Tibial nerve (tissue), 4 donors: ENCODE measurements at regions not wholly inside any gene's neighbourhood (a gene's known extent, or its start where the extent isn't known, plus 50 kb on each side); places are given as distances from the start of the nearest gene placed in this dataset.

ENCODE experiments used
- DNase-seq, 2 donors: peaks; one replicate each; pipeline ENCODE4 v3.0.0-alpha.2; 2019; ENCODE audit warnings: low spot score in 2 of 2
- H3K27ac ChIP-seq, 4 donors: fragments of 200-600 bp; sonication (generic) in 3 of 4; one replicate each; pipeline ENCODE4 v1.5.1; 2017 to 2019; ENCODE audit warnings: mild to moderate bottlenecking in 1 of 4
- H3K27me3 ChIP-seq, 2 donors: fragments of 200-600 bp; sonication (generic) in 1 of 2; one replicate each; pipeline versions ENCODE4 v1.5.1 to v1.6.0; 2017 to 2019
- H3K36me3 ChIP-seq, 3 donors: fragments of 200-600 bp; sonication (generic); one replicate each; pipeline ENCODE4 v1.5.1; 2018 to 2019
- H3K4me1 ChIP-seq, 4 donors: fragments of 200-600 bp; sonication (generic) in 3 of 4; one replicate each; pipeline ENCODE4 v1.5.1; 2017 to 2019
- H3K4me3 ChIP-seq, 4 donors: fragments of 200-600 bp; sonication (generic) in 3 of 4; one replicate each; pipeline ENCODE4 v1.5.1; 2017 to 2019; ENCODE audit warnings: mild to moderate bottlenecking in 1 of 4, moderate library complexity in 1 of 4
- H3K9me3 ChIP-seq, 4 donors: fragments of 200-600 bp; sonication (generic) in 3 of 4; one replicate each; pipeline ENCODE4 v1.5.1; 2017 to 2019
- EP300 ChIP-seq, 2 donors: sonication (generic); formaldehyde crosslinking; IDR thresholded peaks; one replicate each; pipeline ENCODE4 v1.6.1; 2017; ENCODE audit warnings: antibody characterized with exemption in 2 of 2, mild to moderate bottlenecking in 1 of 2
- POLR2A ChIP-seq, 2 donors: fragments of 450-650 bp; IDR thresholded peaks; one replicate each; pipeline ENCODE4 v1.6.1; 2017; ENCODE audit warnings: antibody characterized with exemption in 2 of 2, mild to moderate bottlenecking in 2 of 2, moderate library complexity in 2 of 2
- WGBS, 2 donors: methylation state at CpG; one replicate each; pipeline ENCODE4 v1.1.5; 2018; 5-methylcytosine and 5-hydroxymethylcytosine counted together
- TF ChIP-seq, protein P1 (sequence below), 5 experiments: fragments of 200-600 bp in 3 of 5; fragments of 450-650 bp in 2 of 5; sonication (generic) in 3 of 5; IDR thresholded peaks; one replicate each; pipeline ENCODE4 v1.5.1; 2016 to 2019; ENCODE audit warnings: antibody characterized with exemption in 5 of 5, mild to moderate bottlenecking in 3 of 5, moderate library complexity in 2 of 5

DNA sequence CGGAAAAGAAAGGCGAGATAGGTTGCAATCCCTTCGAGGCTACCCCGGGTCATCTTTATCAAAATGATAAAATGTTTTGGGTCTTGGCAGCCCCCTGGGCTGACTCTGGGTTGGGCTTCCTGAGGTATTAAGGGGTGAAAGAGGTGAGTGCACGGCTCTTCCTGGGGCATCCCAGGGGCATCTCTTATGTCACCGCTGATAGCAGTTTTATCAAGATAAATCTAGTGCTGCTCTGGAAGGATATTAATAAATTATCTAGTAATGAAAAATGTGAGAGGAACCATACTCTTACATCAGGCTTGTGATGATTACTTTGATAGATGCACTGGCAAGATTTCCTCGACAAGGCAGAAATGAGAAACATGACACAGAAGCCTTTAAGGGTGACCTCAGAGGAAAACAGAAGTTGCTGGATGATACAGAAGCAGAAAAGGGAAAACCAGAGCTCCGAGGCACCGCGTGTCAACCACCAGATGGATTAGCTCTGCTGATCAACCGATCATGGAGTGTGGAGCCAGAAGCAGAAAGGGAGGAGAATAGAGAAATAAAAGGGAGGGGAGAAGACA lies 491.3 kb downstream of the TMEM114 start:
- H3K27ac ChIP-seq, result no peak overlapping the region
- WGBS, 2 donors, result 75 to 76% methylated on average over 11 of the region's 11 CpGs

DNA sequence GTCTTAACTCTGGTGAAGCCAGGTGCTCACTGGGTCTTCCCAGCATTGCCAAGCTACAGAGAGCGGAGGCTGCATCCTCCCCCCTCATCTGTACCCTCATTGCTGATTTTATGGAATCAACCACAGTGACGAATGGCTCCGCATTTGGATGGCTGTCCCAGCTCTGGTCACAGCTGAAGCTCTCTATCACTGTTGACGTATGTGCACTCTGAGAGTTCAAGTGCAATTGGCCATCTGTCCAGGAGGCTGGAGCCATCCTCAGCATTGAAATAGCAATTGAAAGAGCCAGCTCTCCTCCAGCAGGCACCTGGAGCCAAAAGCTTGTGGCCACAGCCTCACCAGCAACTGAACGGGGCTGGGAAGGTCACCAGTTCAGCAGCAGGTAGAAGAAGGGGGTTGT lies 494.1 kb downstream of the TMEM114 start:
- no peak overlapping the region for H3K4me3 ChIP-seq
- TF ChIP-seq POLR2A (IDR thresholded peaks at IDR 0.05) (no peak), EP300 (IDR thresholded peaks at IDR 0.05) (no peak)
- TF ChIP-seq, protein P1, sequence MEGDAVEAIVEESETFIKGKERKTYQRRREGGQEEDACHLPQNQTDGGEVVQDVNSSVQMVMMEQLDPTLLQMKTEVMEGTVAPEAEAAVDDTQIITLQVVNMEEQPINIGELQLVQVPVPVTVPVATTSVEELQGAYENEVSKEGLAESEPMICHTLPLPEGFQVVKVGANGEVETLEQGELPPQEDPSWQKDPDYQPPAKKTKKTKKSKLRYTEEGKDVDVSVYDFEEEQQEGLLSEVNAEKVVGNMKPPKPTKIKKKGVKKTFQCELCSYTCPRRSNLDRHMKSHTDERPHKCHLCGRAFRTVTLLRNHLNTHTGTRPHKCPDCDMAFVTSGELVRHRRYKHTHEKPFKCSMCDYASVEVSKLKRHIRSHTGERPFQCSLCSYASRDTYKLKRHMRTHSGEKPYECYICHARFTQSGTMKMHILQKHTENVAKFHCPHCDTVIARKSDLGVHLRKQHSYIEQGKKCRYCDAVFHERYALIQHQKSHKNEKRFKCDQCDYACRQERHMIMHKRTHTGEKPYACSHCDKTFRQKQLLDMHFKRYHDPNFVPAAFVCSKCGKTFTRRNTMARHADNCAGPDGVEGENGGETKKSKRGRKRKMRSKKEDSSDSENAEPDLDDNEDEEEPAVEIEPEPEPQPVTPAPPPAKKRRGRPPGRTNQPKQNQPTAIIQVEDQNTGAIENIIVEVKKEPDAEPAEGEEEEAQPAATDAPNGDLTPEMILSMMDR (IDR thresholded peaks at IDR 0.05), result no peak
- 79 to 86% methylated on average over 5 of the region's 5 CpGs for WGBS, 2 donors
- no peak overlapping the region for H3K27ac ChIP-seq
- H3K9me3 ChIP-seq, result peaks cover 0 to 3% (median 0%) of the 10 kb centered on the region in 4 donors
- H3K36me3 ChIP-seq, result no peaks in the 10 kb centered on the region
- no peaks in the 10 kb centered on the region for H3K4me1 ChIP-seq
- DNase-seq, result no peak
- no peaks in the 10 kb centered on the region for H3K27me3 ChIP-seq

More for the DNA sequence above, 491.3 kb downstream of the TMEM114 start:
- Histone ChIP-seq H3K27me3 (no peaks in the 10 kb centered on the region), H3K36me3 (no peaks in the 10 kb centered on the region), H3K9me3 (peaks cover 0 to 3% (median 0%) of the 10 kb centered on the region in 4 donors), H3K4me1 (no peaks in the 10 kb centered on the region), H3K4me3 (no peak overlapping the region)
- TF ChIP-seq, protein P1 (IDR thresholded peaks at IDR 0.05), result no peak
- no peak for TF ChIP-seq EP300 (IDR thresholded peaks at IDR 0.05)
- no peak for TF ChIP-seq POLR2A (IDR thresholded peaks at IDR 0.05)
- DNase-seq, result no peak

DNA sequence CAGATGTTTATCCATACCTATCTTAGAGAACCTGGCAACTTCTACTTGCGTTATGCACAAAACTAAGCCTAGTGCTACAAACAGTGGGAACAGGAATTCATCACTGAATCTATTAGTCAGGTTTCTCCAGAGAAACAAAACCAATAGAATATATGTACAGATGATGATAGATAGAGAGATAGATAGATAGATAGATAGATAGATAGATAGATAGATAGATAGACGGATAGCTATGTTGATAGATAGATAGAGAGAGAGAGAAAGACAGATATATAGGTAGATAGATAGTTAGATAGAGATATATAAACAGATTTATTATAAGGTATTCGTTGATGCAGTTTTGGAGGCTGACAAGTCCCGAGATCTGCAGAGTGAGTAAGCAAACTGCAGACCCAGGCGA lies 495.6 kb downstream of the TMEM114 start:
- Histone ChIP-seq H3K36me3 (no peaks in the 10 kb centered on the region), H3K9me3 (peaks cover 0 to 4% (median 0%) of the 10 kb centered on the region in 4 donors), H3K4me3 (no peak overlapping the region), H3K27me3 (no peaks in the 10 kb centered on the region), H3K27ac (no peak overlapping the region), H3K4me1 (no peaks in the 10 kb centered on the region)
- 85% methylated on average over 5 of the region's 5 CpGs for WGBS, 2 donors
- TF ChIP-seq, protein P1 (IDR thresholded peaks at IDR 0.05), result no peak
- TF ChIP-seq EP300 (IDR thresholded peaks at IDR 0.05), result no peak
- TF ChIP-seq POLR2A (IDR thresholded peaks at IDR 0.05), result no peak
- no peak for DNase-seq

DNA sequence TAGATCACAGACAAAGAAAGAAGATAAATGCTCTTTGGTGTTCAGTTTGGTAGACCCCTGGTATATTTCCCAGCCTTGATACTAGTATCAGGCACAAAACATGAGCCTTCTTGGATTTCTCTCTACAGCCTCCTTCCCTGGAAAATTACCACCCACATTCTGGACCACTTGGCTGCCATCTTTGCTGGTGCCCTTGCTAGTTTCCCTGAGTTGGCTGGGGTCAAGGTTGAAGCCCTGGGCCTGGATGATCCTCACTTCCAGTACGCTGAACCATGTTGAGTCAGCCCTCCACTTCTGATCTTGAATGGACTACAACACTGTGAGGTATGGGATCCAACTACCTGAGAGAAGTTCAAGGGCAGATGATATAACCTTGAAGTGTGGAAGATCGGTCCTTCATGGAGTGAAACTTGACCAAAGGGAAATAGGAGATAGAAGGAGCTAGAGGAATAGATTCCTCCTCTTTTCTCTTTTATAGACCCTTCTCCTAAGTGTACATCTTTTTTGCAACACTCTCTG lies 501.4 kb downstream of the TMEM114 start:
- TF ChIP-seq EP300 (IDR thresholded peaks at IDR 0.05) (no peak), POLR2A (IDR thresholded peaks at IDR 0.05) (no peak)
- TF ChIP-seq, protein P1 (IDR thresholded peaks at IDR 0.05), result no peak
- no peak overlapping the region for H3K27ac ChIP-seq
- H3K27me3 ChIP-seq, result no peaks in the 10 kb centered on the region
- H3K36me3 ChIP-seq, result no peaks in the 10 kb centered on the region
- no peak overlapping the region for H3K4me3 ChIP-seq
- 87 to 94% methylated on average over 2 of the region's 2 CpGs for whole genome bisulfite sequencing, 2 donors
- DNase-seq, result no peak
- H3K9me3 ChIP-seq, result peaks cover 0 to 5% (median 0%) of the 10 kb centered on the region in 4 donors
- no peaks in the 10 kb centered on the region for H3K4me1 ChIP-seq

DNA sequence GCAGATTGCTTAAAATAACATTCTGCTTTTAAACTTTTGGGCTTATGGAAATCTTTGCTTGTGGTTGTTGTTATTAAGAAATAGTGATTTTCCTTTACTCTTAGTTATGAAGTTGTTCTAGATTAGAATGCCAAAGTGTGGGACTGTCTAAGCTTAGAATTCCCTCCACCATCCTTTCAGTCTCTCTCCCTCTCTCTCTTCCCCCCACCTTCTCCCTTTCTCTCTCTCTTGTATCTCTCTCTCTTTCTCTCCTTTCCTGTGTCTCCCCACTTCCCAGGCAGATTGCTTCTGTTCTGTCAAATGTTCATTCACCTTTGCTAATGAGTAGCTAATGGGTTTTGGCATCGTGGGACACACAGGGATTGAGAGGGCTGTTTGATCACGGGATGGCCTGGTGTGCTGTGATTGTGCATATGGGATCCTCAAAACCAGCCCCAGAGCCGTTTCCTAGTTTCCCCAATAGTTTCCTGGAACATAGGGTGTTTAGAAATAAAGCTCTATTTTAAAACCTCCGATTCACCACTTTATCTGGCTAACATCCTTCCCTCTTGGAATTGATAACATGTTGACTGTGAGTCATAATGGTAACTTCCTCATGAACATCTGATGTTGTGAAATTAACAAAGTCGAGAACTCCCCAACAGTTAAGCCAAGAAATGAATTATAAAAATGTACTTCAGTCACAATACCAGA lies 502.6 kb downstream of the TMEM114 start:
- WGBS, 2 donors, result 49 to 53% methylated on average over 5 of the region's 5 CpGs
- no peaks in the 10 kb centered on the region for H3K36me3 ChIP-seq

More for the DNA sequence above, 502.6 kb downstream of the TMEM114 start:
- peak in 1 of 2 donors; percentile 9 for DNase-seq
- Histone ChIP-seq H3K4me3 (no peak overlapping the region), H3K27ac (no peak overlapping the region), H3K27me3 (no peaks in the 10 kb centered on the region), H3K4me1 (no peaks in the 10 kb centered on the region), H3K9me3 (peaks cover 0 to 5% (median 0%) of the 10 kb centered on the region in 4 donors)
- TF ChIP-seq EP300 (IDR thresholded peaks at IDR 0.05), result peak in 1 of 2 donors; percentile 25
- TF ChIP-seq, protein P1 (IDR thresholded peaks at IDR 0.05), result no peak
